HCT116 (cell line): ENCODE measurements at regions not wholly inside any gene's neighbourhood (a gene's known extent, or its start where the extent isn't known, plus 50 kb on each side); places are given as distances from the start of the nearest gene placed in this dataset.

ENCODE experiments used
- ATAC-seq: fragments of 200-7000 bp; cut with Tn5 transposase; 2 replicates; pipeline ENCODE4 v1.9.1; 2020; ENCODE audit warnings: mild to moderate bottlenecking, moderate library complexity
- BruUV-seq: library from RNA; stranded (reverse); fragments of 400-500 nt; replicated peaks from 2 replicates; lab custom pipeline; 2021; lab: Mats Ljungman, UMichigan
- CTCF ChIA-PET: fragments of 300-600 bp; sonication (Branson Sonifier 250); formaldehyde crosslinking; loops from one replicate; lab custom pipeline; 2021; ENCODE audit warnings: antibody characterized with exemption; lab: Charles Lee
- POLR2A ChIA-PET: fragments of 300-600, 350-600 bp; sonication (Branson Sonifier 250); formaldehyde crosslinking; loops from one replicate; lab custom pipeline; 2021; ENCODE audit warnings: antibody characterized with exemption; lab: Charles Lee
- RAD21 ChIA-PET, 2 experiments: fragments of 300-600 bp; sonication (Branson Sonifier 250); formaldehyde crosslinking; loops; one replicate each; lab custom pipeline; 2023; ENCODE audit warnings: low total read pairs in 2 of 2; ENCODE audit not compliant: uncharacterized antibody in 2 of 2, unreplicated experiment in 2 of 2, low non-redundant PET in 1 of 2; lab: Charles Lee
- DNase-seq: peaks from one replicate; pipeline ENCODE4 v3.0.0-alpha.2; 2010; ENCODE audit warnings: low read depth, low spot score
- H2AFZ ChIP-seq: fragments of 200-600 bp; shearing (Covaris generic), sonication (generic); 2 replicates; pipeline ENCODE4 v1.6.1; 2017; ENCODE audit warnings: low read depth, mixed run types, mixed read lengths, antibody characterized with exemption, low read length; ENCODE audit not compliant: poor library complexity, severe bottlenecking
- H3K27ac ChIP-seq: 2 replicates; pipeline ENCODE4 v1.5.1; 2012; ENCODE audit warnings: low read depth, low read length
- H3K27me3 ChIP-seq: fragments of 200-600 bp; sonication (generic); 2 replicates; pipeline ENCODE4 v1.6.1; 2016; ENCODE audit warnings: mixed run types, low read length, mixed read lengths; ENCODE audit not compliant: insufficient read depth
- H3K36me3 ChIP-seq, 2 experiments: fragments of 200-500 bp in 1 of 2; fragments of 200-600 bp in 1 of 2; sonication (Bioruptor generic) in 1 of 2; sonication (generic) in 1 of 2; 2 replicates each; pipeline versions ENCODE4 v1.5.1 to v1.6.1; 2014 to 2016; ENCODE audit warnings: low read length in 2 of 2, inconsistent platforms in 1 of 2, mixed read lengths in 1 of 2, mixed run types in 1 of 2; ENCODE audit not compliant: insufficient read depth in 2 of 2, control insufficient read depth in 1 of 2
- H3K4me1 ChIP-seq, 2 experiments: fragments of 200-600 bp in 1 of 2; sonication (generic) in 1 of 2; 2 replicates each; pipeline versions ENCODE4 v1.5.1 to v1.6.1; 2012 to 2017; ENCODE audit warnings: low read length in 2 of 2, inconsistent platforms in 1 of 2, mild to moderate bottlenecking in 1 of 2, mixed read lengths in 1 of 2, mixed run types in 1 of 2, moderate library complexity in 1 of 2; ENCODE audit not compliant: insufficient read depth in 2 of 2, control insufficient read depth in 1 of 2
- H3K4me2 ChIP-seq: fragments of 200-600 bp; sonication (generic); 2 replicates; pipeline ENCODE4 v1.6.1; 2017; ENCODE audit warnings: mixed run types, low read length, mixed read lengths
- H3K4me3 ChIP-seq, 2 experiments: fragments of 200-600 bp in 1 of 2; sonication (generic) in 1 of 2; replicated peaks in 1 of 2; 2 replicates each; pipeline ENCODE4 v1.5.1; 2011 to 2016; ENCODE audit warnings: low read length in 2 of 2, control low read depth in 1 of 2, low read depth in 1 of 2, mild to moderate bottlenecking in 1 of 2, mixed read lengths in 1 of 2, mixed run types in 1 of 2
- H3K79me2 ChIP-seq: fragments of 200-600 bp; sonication (generic); 2 replicates; pipeline ENCODE4 v1.6.1; 2017; ENCODE audit warnings: mild to moderate bottlenecking, mixed run types, low read length, moderate library complexity, mixed read lengths; ENCODE audit not compliant: insufficient read depth
- H3K9ac ChIP-seq: fragments of 200-600 bp; sonication (generic); 2 replicates; pipeline ENCODE4 v1.6.1; 2016; ENCODE audit warnings: low read length, mixed read lengths
- H3K9me2 ChIP-seq: fragments of 200-600 bp; sonication (generic), shearing (Covaris generic); 2 replicates; pipeline ENCODE4 v1.6.1; 2017; ENCODE audit warnings: mixed run types, mild to moderate bottlenecking, moderate library complexity; ENCODE audit not compliant: insufficient read depth
- H3K9me3 ChIP-seq, 2 experiments: fragments of 200-500 bp in 1 of 2; fragments of 200-600 bp in 1 of 2; sonication (Bioruptor generic) in 1 of 2; sonication (generic) in 1 of 2; 2 replicates each; pipeline ENCODE4 v1.6.1; 2014 to 2017; ENCODE audit warnings: low read length in 2 of 2, mixed read lengths in 2 of 2, inconsistent platforms in 1 of 2, low read depth in 1 of 2, mild to moderate bottlenecking in 1 of 2, mixed run types in 1 of 2, moderate library complexity in 1 of 2; ENCODE audit not compliant: control insufficient read depth in 1 of 2, insufficient read depth in 1 of 2
- H4K20me1 ChIP-seq: fragments of 200-600 bp; sonication (generic), shearing (Covaris generic); 2 replicates; pipeline ENCODE4 v1.6.1; 2017; ENCODE audit warnings: mixed run types, mild to moderate bottlenecking, moderate library complexity; ENCODE audit not compliant: insufficient read depth
- CBX3 ChIP-seq: IDR thresholded peaks from 2 replicates; pipeline ENCODE4 v1.6.1; 2012; ENCODE audit warnings: low read depth
- EGR1 ChIP-seq: IDR thresholded peaks from 2 replicates; pipeline ENCODE4 v1.6.1; 2012; ENCODE audit warnings: low read depth
- ELF1 ChIP-seq: IDR thresholded peaks from 2 replicates; pipeline ENCODE4 v1.6.1; 2012; ENCODE audit warnings: low read depth, borderline replicate concordance
- EZH2 ChIP-seq: fragments of 200-600 bp; sonication (generic); IDR thresholded peaks from 2 replicates; pipeline ENCODE4 v1.6.1; 2017; ENCODE audit warnings: antibody characterized with exemption, mixed run types
- EZH2phosphoT487 ChIP-seq: fragments of 200-600 bp; IDR thresholded peaks from 2 replicates; pipeline ENCODE4 v1.6.1; 2018; ENCODE audit warnings: antibody characterized with exemption, borderline replicate concordance
- JUND ChIP-seq: IDR thresholded peaks from 2 replicates; pipeline ENCODE4 v1.6.1; 2012
- POLR2AphosphoS5 ChIP-seq: IDR thresholded peaks from 2 replicates; pipeline ENCODE4 v1.6.1; 2011; ENCODE audit warnings: mild to moderate bottlenecking, low read depth, low read length, moderate library complexity
- SIN3A ChIP-seq: IDR thresholded peaks from 2 replicates; pipeline ENCODE4 v1.6.1; 2012; ENCODE audit warnings: low read depth
- SP1 ChIP-seq: IDR thresholded peaks from 2 replicates; pipeline ENCODE4 v1.6.1; 2012; ENCODE audit warnings: low read depth
- SRF ChIP-seq: IDR thresholded peaks from 2 replicates; pipeline ENCODE4 v1.6.1; 2012; ENCODE audit warnings: low read depth
- TCF7L2 ChIP-seq: IDR thresholded peaks from 2 replicates; pipeline ENCODE4 v1.7.0; 2011; ENCODE audit warnings: borderline replicate concordance, inconsistent platforms; ENCODE audit not compliant: insufficient read depth, insufficient read length; ENCODE audit errors: extremely low read depth
- YY1 ChIP-seq: IDR thresholded peaks from 2 replicates; pipeline ENCODE4 v1.6.1; 2011; ENCODE audit warnings: low read length, low read depth, moderate library complexity, mild to moderate bottlenecking; ENCODE audit not compliant: insufficient replicate concordance; ENCODE audit errors: extremely low read depth
- ZFX ChIP-seq: fragments of 450-650 bp; IDR thresholded peaks from 2 replicates; pipeline ENCODE4 v1.6.1; 2017
- intact Hi-C: fragments of 100-400 bp; cut with micrococcal nuclease; formaldehyde crosslinking; loops from 2 replicates; pipeline ENCODE4 v1.10.0; 2022
- TF ChIP-seq, protein P1 (sequence below): IDR thresholded peaks from 2 replicates; pipeline ENCODE4 v1.6.1; 2012
- TF ChIP-seq, protein P2 (sequence below): IDR thresholded peaks from 2 replicates; pipeline ENCODE4 v1.6.1; 2012; ENCODE audit warnings: low read depth
- TF ChIP-seq, protein P3 (sequence below): IDR thresholded peaks from 2 replicates; pipeline ENCODE4 v1.6.1; 2011; ENCODE audit warnings: mild to moderate bottlenecking, low read length, moderate library complexity; ENCODE audit not compliant: insufficient replicate concordance; ENCODE audit errors: extremely low read depth
- TF ChIP-seq, protein P4 (sequence below), 3 experiments: fragments of 200-600 bp in 1 of 3; sonication (generic) in 1 of 3; IDR thresholded peaks in 2 of 3; conservative IDR thresholded peaks in 1 of 3; 2 replicates each; pipeline ENCODE4 v1.5.1; 2012 to 2017; ENCODE audit warnings: low read depth in 2 of 3, low read length in 2 of 3, antibody characterized with exemption in 1 of 3, borderline replicate concordance in 1 of 3, control low read depth in 1 of 3, mild to moderate bottlenecking in 1 of 3, mixed read lengths in 1 of 3, mixed run types in 1 of 3, moderate library complexity in 1 of 3; ENCODE audit not compliant: insufficient read depth in 1 of 3

DNA sequence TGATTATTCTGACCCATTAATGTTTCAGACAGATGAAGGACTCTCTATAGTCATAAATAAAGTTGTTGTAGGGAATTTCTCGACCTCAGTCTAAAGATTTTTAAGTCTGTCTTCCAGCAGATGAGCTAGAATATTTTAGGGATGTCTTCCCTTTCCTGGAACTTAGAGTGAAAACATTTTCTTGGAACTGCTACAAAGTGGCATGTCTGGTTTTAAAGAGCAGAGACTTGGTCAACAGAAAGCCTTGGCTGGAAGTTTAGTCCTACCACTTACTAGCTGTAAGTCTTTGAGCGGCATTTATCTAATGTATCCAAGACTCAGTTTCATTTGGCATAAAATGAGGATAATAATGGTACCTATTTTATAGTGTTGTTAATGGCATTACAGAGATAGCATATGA, 120.0 kb upstream of the TGFBR2 start:
- ATAC-seq, result no peak
- Histone ChIP-seq H3K79me2 (no peaks in the 10 kb centered on the region), H3K27me3 (no peaks in the 10 kb centered on the region), H2AFZ (no peak overlapping the region), H3K9me3 (no peaks in the 10 kb centered on the region), H4K20me1 (no peaks in the 10 kb centered on the region), H3K27ac (no peak overlapping the region), H3K36me3 (no peaks in the 10 kb centered on the region), H3K4me2 (no peak overlapping the region), H3K9me2 (no peaks in the 10 kb centered on the region), H3K4me3 (no peak overlapping the region), H3K4me1 (no peaks in the 10 kb centered on the region), H3K9ac (no peak overlapping the region)
- intact Hi-C loops, result no loop called here
- ChIA-PET RAD21 (no interaction called here), CTCF (no interaction called here), POLR2A (no interaction called here)
- no peak for TF ChIP-seq SIN3A
- TF ChIP-seq, protein P1, sequence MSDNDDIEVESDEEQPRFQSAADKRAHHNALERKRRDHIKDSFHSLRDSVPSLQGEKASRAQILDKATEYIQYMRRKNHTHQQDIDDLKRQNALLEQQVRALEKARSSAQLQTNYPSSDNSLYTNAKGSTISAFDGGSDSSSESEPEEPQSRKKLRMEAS, result no peak
- TF ChIP-seq, protein P2, sequence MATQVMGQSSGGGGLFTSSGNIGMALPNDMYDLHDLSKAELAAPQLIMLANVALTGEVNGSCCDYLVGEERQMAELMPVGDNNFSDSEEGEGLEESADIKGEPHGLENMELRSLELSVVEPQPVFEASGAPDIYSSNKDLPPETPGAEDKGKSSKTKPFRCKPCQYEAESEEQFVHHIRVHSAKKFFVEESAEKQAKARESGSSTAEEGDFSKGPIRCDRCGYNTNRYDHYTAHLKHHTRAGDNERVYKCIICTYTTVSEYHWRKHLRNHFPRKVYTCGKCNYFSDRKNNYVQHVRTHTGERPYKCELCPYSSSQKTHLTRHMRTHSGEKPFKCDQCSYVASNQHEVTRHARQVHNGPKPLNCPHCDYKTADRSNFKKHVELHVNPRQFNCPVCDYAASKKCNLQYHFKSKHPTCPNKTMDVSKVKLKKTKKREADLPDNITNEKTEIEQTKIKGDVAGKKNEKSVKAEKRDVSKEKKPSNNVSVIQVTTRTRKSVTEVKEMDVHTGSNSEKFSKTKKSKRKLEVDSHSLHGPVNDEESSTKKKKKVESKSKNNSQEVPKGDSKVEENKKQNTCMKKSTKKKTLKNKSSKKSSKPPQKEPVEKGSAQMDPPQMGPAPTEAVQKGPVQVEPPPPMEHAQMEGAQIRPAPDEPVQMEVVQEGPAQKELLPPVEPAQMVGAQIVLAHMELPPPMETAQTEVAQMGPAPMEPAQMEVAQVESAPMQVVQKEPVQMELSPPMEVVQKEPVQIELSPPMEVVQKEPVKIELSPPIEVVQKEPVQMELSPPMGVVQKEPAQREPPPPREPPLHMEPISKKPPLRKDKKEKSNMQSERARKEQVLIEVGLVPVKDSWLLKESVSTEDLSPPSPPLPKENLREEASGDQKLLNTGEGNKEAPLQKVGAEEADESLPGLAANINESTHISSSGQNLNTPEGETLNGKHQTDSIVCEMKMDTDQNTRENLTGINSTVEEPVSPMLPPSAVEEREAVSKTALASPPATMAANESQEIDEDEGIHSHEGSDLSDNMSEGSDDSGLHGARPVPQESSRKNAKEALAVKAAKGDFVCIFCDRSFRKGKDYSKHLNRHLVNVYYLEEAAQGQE, result no peak
- no peak for TF ChIP-seq POLR2AphosphoS5
- TF ChIP-seq YY1, result no peak
- no peak for TF ChIP-seq TCF7L2
- TF ChIP-seq EGR1, result no peak
- TF ChIP-seq SP1, result no peak
- TF ChIP-seq CBX3, result no peak
- no peak for TF ChIP-seq EZH2
- TF ChIP-seq, protein P3, sequence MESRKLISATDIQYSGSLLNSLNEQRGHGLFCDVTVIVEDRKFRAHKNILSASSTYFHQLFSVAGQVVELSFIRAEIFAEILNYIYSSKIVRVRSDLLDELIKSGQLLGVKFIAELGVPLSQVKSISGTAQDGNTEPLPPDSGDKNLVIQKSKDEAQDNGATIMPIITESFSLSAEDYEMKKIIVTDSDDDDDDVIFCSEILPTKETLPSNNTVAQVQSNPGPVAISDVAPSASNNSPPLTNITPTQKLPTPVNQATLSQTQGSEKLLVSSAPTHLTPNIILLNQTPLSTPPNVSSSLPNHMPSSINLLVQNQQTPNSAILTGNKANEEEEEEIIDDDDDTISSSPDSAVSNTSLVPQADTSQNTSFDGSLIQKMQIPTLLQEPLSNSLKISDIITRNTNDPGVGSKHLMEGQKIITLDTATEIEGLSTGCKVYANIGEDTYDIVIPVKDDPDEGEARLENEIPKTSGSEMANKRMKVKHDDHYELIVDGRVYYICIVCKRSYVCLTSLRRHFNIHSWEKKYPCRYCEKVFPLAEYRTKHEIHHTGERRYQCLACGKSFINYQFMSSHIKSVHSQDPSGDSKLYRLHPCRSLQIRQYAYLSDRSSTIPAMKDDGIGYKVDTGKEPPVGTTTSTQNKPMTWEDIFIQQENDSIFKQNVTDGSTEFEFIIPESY, result no peak
- no peak for TF ChIP-seq SRF
- TF ChIP-seq, protein P4, sequence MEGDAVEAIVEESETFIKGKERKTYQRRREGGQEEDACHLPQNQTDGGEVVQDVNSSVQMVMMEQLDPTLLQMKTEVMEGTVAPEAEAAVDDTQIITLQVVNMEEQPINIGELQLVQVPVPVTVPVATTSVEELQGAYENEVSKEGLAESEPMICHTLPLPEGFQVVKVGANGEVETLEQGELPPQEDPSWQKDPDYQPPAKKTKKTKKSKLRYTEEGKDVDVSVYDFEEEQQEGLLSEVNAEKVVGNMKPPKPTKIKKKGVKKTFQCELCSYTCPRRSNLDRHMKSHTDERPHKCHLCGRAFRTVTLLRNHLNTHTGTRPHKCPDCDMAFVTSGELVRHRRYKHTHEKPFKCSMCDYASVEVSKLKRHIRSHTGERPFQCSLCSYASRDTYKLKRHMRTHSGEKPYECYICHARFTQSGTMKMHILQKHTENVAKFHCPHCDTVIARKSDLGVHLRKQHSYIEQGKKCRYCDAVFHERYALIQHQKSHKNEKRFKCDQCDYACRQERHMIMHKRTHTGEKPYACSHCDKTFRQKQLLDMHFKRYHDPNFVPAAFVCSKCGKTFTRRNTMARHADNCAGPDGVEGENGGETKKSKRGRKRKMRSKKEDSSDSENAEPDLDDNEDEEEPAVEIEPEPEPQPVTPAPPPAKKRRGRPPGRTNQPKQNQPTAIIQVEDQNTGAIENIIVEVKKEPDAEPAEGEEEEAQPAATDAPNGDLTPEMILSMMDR (IDR thresholded peaks at IDR 0.05 in 2 of 3, conservative IDR thresholded peaks at IDR 0.05 in 1 of 3; ENCODE audit: borderline replicate concordance in 1 of 3, insufficient read depth in 1 of 3, low read depth in 2 of 3, low read length in 2 of 3), result no peak
- no peak for TF ChIP-seq EZH2phosphoT487
- no peak for TF ChIP-seq JUND
- no peak for TF ChIP-seq ELF1
- no peak for TF ChIP-seq ZFX
- no TSS peak for BruUV-seq
- DNase-seq, result no peak
